Muscle layer of duodenum (tissue), 2 donors: ENCODE measurements at regions not wholly inside any gene's neighbourhood (a gene's known extent, or its start where the extent isn't known, plus 50 kb on each side); places are given as distances from the start of the nearest gene placed in this dataset.

Experiments used
- H3K27ac ChIP-seq: one replicate; pipeline ENCODE4 v1.7.0; 2013; ENCODE audit warnings: mild to moderate bottlenecking, low read length
- H3K27me3 ChIP-seq: one replicate; pipeline ENCODE4 v1.7.0; 2013; ENCODE audit warnings: low read depth, mild to moderate bottlenecking, control low read depth, low read length
- H3K36me3 ChIP-seq, 2 donors: one replicate each; pipeline ENCODE4 v1.7.0; 2013; ENCODE audit warnings: low read length in 2 of 2, control low read depth in 1 of 2, mild to moderate bottlenecking in 1 of 2; ENCODE audit not compliant: insufficient read depth in 2 of 2, control insufficient read depth in 1 of 2
- H3K4me1 ChIP-seq, 2 donors: one replicate each; pipeline ENCODE4 v1.7.0; 2013; ENCODE audit warnings: low read length in 2 of 2, mild to moderate bottlenecking in 2 of 2, control low read depth in 1 of 2, moderate library complexity in 1 of 2; ENCODE audit not compliant: insufficient read depth in 2 of 2, control insufficient read depth in 1 of 2
- H3K4me3 ChIP-seq, 2 donors: one replicate each; pipeline ENCODE4 v1.7.0; 2013; ENCODE audit warnings: low read length in 2 of 2, low read depth in 1 of 2, mild to moderate bottlenecking in 1 of 2
- H3K9me3 ChIP-seq, 2 donors: one replicate each; pipeline ENCODE4 v1.7.0; 2013; ENCODE audit warnings: low read length in 2 of 2, control low read depth in 1 of 2, mild to moderate bottlenecking in 1 of 2; ENCODE audit not compliant: control insufficient read depth in 1 of 2
- donor health status: healthy.

DNA sequence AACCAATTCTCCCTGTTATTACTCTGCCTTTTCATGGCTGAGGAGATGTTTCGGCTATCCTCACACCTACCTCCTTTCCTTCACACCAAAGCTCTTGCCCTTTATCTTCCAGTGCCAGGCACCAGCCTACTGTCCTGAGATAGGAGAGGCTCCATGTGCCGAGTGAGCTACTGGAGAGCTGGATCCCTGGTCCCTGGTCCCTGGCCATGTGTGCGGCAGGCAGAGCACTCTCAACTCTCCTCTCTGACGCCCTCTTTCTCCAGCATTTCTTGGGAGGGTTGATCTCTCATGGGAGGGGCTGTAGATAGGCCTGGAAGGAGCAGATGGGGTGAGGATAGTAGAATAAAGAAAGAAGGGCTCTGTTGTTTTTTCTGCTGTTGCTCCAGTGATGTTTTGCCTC is 277.1 kb upstream of the UMPS start:
- no peaks in the 10 kb centered on the region for H3K4me1 ChIP-seq
- no peaks in the 10 kb centered on the region for H3K27me3 ChIP-seq
- H3K4me3 ChIP-seq, result no peak overlapping the region
- H3K27ac ChIP-seq, result no peak overlapping the region
- H3K9me3 ChIP-seq, result no peaks in the 10 kb centered on the region
- H3K36me3 ChIP-seq, result no peaks in the 10 kb centered on the region

DNA sequence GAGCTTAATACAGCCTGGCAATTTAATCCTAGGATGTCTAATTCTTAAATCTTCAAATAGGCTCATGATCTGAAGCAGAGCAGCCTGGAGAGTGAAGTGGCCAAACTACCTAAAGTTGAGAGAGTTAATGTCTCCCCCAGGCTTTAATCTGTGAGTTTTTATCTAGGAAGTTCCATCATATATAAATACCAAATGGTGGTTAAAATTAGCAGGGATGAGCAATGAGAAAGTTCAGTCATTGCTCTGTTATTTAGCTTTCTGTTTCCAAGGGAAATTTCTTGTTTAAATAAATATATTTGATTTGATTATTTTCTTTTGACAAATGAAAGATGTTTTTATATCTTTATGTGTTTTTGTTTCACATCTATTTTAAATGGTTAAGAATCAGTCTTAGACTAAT is 274.4 kb upstream of the UMPS start:
- Histone ChIP-seq H3K4me1 (no peaks in the 10 kb centered on the region), H3K36me3 (no peaks in the 10 kb centered on the region), H3K9me3 (no peaks in the 10 kb centered on the region), H3K27ac (no peak overlapping the region), H3K27me3 (no peaks in the 10 kb centered on the region), H3K4me3 (no peak overlapping the region)

DNA sequence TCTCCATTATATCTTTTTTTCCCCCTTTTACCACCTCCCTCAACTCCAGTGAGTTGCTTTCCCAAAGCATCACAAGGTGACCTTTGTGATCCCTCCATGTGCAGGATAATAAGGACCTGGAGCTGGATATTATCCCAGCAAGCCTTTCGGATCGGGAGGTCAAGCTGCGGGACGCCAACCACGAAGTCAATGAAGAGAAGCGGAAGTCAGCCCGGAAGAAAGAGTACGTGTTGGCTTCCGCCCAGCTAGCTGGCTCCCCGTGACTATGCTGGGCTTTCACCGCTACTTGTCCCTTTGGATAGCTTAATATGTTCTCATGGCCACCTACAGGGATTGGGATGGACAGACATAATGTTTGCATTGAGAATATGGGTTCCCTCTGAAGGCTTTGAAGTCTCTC is 273.7 kb upstream of the UMPS start:
- Histone ChIP-seq H3K4me3 (no peak overlapping the region), H3K27me3 (no peaks in the 10 kb centered on the region), H3K27ac (no peak overlapping the region), H3K4me1 (no peaks in the 10 kb centered on the region), H3K36me3 (no peaks in the 10 kb centered on the region), H3K9me3 (no peaks in the 10 kb centered on the region)

DNA sequence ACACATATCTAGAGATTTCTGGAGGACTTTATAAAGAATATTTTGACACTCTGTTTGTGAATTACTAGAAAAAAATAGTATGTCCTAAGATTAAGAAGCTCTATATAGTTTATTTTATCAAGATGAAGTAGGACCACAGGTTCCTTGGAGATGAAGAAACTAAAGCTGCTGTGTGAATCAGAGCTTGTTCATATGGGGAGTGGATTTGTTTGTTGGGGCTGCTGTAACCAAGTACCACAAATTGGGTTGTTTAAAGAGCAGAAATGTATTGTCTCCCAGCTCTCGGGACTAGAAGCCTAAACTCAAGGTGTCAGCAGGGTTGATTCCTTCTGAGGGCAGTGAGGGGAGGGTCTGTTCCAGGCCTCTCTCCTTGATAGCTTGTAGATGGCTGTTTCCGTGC is 270.6 kb upstream of the UMPS start:
- H3K4me3 ChIP-seq, result no peak overlapping the region
- no peaks in the 10 kb centered on the region for H3K4me1 ChIP-seq
- H3K9me3 ChIP-seq, result no peaks in the 10 kb centered on the region
- no peaks in the 10 kb centered on the region for H3K27me3 ChIP-seq
- no peaks in the 10 kb centered on the region for H3K36me3 ChIP-seq
- H3K27ac ChIP-seq, result no peak overlapping the region

DNA sequence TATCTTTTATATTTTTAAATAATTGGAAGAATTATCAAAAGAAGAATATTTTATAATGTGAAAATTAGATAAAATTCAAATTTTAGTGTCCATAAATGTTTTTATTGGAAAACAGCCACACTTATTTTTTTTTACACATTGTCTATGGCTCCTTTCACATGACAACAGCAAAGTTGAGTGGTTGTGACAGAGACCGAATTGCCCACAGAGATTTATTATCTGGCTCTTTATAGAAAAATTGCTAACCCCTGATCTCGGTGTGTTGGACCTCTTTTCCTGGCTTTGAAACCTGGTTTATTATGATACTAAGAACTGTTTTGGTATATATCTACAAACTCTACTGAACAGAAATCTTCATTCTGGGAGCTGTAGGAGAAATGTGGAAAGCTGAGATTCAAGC is 269.1 kb upstream of the UMPS start:
- Histone ChIP-seq H3K27ac (no peak overlapping the region), H3K4me1 (no peaks in the 10 kb centered on the region), H3K36me3 (no peaks in the 10 kb centered on the region), H3K4me3 (no peak overlapping the region), H3K27me3 (no peaks in the 10 kb centered on the region), H3K9me3 (no peaks in the 10 kb centered on the region)

DNA sequence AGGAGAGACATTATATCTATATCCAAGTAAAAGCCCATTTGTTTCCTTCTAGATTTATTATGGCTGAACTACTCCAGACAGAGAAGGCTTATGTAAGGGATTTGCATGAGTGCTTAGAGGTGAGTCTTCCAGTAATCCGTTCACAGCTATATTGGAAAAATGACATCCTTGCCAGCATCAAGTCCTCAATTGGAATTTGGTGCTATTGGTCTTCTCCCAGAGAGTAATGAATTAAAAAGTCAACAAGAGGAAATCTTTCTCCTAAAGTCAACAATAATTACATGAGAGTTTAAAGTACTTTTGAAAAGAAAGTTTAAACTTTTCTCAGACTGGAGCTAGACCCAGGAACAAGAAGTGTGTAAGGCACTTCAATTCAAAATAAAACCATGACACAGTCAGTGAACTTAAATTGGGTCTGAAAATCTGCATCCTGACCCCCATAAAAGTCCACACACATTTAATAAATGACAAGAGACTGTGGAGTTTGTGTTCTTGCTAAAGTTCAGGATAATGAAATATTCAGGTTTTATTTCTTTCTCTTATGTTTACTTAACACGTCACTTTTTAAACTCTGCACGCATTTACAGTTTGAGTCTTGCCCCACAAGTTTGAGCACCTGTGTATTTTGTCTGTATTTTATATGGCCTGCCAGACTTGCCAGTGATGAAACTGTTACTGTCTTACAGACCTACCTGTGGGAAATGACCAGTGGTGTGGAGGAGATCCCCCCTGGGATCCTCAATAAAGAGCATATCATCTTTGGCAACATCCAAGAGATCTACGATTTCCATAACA is 268.2 kb upstream of the UMPS start:
- Histone ChIP-seq H3K27me3 (no peaks in the 10 kb centered on the region), H3K27ac (no peak overlapping the region), H3K4me1 (no peaks in the 10 kb centered on the region), H3K4me3 (no peak overlapping the region), H3K36me3 (no peaks in the 10 kb centered on the region), H3K9me3 (no peaks in the 10 kb centered on the region)

DNA sequence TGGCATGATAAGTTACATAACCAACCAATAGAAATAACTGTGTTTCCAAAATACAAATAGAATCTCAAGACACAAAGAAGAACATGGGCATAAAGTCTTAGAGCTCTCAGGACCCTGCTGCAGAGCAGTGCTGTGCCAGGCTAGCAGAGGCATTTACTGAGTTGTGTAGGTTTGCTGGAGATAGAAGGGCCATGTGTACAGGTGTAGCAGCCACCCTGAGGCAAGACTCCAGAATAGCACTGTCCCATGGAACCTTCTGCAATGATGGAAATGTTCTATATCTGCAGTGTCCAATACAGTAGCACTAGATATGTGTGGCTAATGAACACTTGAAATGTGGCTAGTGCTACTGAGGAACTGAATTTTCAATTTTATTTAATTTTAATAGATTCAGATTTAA is 267.0 kb upstream of the UMPS start:
- H3K27ac ChIP-seq, result no peak overlapping the region
- H3K4me1 ChIP-seq, result no peaks in the 10 kb centered on the region
- no peaks in the 10 kb centered on the region for H3K27me3 ChIP-seq
- H3K9me3 ChIP-seq, result no peaks in the 10 kb centered on the region
- H3K4me3 ChIP-seq, result no peak overlapping the region
- H3K36me3 ChIP-seq, result no peaks in the 10 kb centered on the region

DNA sequence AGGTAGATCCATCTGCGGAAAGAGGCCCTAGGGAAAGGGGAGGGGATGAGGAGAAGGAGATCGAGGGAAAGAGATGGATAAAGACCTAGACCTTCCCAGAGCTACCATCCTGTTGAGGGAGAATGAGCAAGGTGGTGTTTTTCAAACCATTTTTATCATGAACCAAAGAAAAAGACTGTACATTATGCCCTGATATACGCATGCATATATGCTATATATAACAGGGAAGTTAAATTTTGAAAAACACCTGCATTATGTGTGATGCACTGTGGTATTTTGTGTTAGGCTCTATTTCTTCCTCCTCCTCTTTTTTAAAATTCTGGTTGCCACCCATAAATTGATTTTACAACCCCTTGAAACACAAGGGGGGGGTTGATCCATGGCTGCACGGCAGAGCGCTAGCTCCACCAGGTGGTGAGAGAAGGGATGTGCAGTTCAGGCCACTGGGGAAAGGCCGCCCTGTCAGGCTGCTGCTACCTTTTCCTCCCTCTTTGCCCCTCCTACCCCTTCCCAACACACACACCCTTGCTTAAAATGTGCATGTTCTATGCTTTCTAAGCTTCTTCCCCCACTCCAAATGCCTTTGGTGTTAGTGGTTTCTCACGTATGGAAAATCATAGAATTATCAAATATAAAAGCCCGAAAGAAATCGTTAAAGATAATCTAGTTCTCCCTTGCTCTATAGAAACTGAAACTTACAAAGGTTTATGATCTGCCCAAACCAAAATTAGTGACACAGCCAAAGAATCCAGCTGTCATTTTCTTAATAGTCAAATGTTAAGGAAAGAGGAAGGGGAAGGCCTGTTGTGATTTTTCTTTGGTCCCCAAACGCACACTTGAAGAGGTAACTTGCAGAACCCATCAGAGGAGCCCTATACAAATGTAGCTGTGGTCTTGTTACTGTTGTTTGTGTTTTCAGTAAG is 262.0 kb upstream of the UMPS start:
- Histone ChIP-seq H3K9me3 (no peaks in the 10 kb centered on the region), H3K27ac (no peak overlapping the region), H3K36me3 (no peaks in the 10 kb centered on the region), H3K27me3 (no peaks in the 10 kb centered on the region), H3K4me1 (no peaks in the 10 kb centered on the region), H3K4me3 (no peak overlapping the region)

DNA sequence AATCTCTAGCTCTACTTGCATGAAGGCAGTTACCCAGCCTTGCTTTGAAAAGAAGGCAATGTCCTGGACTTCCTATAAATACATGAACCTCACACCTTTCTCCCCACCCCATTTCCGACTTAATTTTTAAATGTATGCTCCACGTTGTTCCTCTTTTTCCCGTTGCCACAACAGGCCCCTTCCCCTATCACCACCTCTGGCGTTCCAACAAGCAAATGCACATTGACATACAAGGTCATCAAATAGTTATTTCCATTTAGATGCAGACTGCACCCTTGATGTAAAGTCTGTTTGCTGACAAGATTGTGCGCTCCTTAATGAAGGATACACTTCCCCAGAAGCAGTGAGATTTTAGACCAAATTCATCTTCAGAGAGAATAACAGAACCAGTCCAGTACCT is 260.7 kb upstream of the UMPS start:
- Histone ChIP-seq H3K27me3 (no peaks in the 10 kb centered on the region), H3K9me3 (no peaks in the 10 kb centered on the region), H3K27ac (no peak overlapping the region), H3K4me3 (no peak overlapping the region), H3K36me3 (no peaks in the 10 kb centered on the region), H3K4me1 (no peaks in the 10 kb centered on the region)

DNA sequence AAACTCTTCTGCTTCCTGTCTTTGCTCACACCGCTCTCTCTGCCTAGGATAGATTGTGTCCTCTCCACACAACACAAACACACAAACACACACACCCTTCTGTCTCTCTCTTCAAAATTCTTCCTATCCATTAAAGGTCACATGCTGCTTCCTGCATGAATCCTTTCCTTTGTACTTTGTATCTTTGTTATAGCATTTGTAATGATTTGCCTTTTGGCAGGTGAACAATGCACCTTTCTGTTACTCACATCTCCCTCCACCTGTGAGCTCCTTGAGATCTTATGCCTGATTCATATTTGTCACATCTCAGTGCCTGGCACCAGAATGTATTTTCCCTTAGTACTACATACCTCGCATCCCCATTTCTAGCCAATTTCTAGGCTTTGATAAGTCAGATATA is 251.4 kb upstream of the UMPS start:
- Histone ChIP-seq H3K4me3 (no peak overlapping the region), H3K27me3 (no peaks in the 10 kb centered on the region), H3K27ac (no peak overlapping the region), H3K9me3 (no peaks in the 10 kb centered on the region), H3K4me1 (no peaks in the 10 kb centered on the region), H3K36me3 (peaks cover 0 to 4% of the 10 kb centered on the region in 2 donors)

DNA sequence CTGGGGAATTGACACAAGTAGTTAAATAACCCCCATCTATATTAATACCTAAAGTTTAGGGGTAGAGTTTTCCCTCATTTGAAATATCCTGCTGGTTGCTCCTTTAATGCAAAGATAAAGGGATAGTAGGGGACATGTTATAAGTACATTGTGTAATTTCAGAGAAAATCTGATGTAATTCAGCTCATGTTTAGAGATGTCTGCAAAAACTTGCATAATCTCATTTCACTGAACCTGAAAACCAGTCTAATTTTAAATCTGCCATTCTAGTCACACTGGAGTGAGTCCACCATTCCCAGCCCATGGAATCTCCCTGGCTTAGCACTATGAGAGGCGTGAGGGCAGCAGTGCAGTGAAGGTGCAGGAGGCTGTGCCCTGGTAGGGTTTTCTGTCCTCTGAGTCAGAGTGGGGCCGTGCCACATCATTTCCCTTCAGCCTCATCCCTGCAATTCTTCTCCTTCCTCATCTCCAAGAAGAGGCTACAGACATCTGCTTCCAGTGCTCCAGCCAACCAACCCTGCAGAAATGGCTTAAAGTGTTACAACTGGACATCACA is 246.3 kb upstream of the UMPS start:
- H3K27ac ChIP-seq, result no peak overlapping the region
- H3K36me3 ChIP-seq, result peaks cover 0 to 4% of the 10 kb centered on the region in 2 donors
- no peaks in the 10 kb centered on the region for H3K9me3 ChIP-seq
- no peaks in the 10 kb centered on the region for H3K27me3 ChIP-seq
- no peaks in the 10 kb centered on the region for H3K4me1 ChIP-seq
- no peak overlapping the region for H3K4me3 ChIP-seq
